ENCODE measurements at regions not wholly inside any gene's neighbourhood (a gene's known extent, or its start where the extent isn't known, plus 50 kb on each side); places are given as distances from the start of the nearest gene placed in this dataset.

GRCh38 chr3:117488983-117489382 is 779.4 kb downstream of the TUSC7 start:
- H3K9me3 ChIP-seq (ENCODE audit: control insufficient read depth, insufficient read depth, low read length): no peaks in the 10 kb centered on the region
- CTCF ChIA-PET: interaction anchor here (0.5 to 0.6 kb wide), 2 partner anchors 470 to 729 kb away, joined by 3 to 6 read pairs; no protein-coding TSS in a partner anchor
- H3K27me3 ChIP-seq (ENCODE audit: control insufficient read depth, insufficient read depth, low read length): no peaks in the 10 kb centered on the region
- no peak for TF ChIP-seq CTCF (IDR thresholded peaks at IDR 0.05; ENCODE audit: low read depth, low read length)
- H3K4me3 ChIP-seq (ENCODE audit: low read depth, low read length): no peak overlapping the region
- no peak overlapping the region for H3K27ac ChIP-seq (ENCODE audit: low read depth, low read length)
- POLR2A ChIA-PET: interaction anchor here (0.6 kb wide), 1 partner anchor 431 kb away, joined by 6 read pairs; no protein-coding TSS in a partner anchor
- no peak for DNase-seq (ENCODE audit: low read depth, low spot score)

- no peak for DNase-seq (ENCODE audit: low read depth, low spot score)
- CTCF ChIA-PET: interaction anchor here (0.5 kb wide), 1 partner anchor 729 kb away, joined by 6 read pairs; no protein-coding TSS in a partner anchor
Measured at GRCh38 chr3:117489663-117490079, 780.1 kb downstream of the TUSC7 start.

GRCh38 chr3:117490716-117491115 is 781.1 kb downstream of the TUSC7 start:
- DNase-seq (ENCODE audit: low read depth, low spot score): no peak
- POLR2A ChIA-PET: no interaction called here

More at GRCh38 chr3:117489663-117490079, 780.1 kb downstream of the TUSC7 start:
- H3K4me3 ChIP-seq (ENCODE audit: low read depth, low read length): no peak overlapping the region
- no peaks in the 10 kb centered on the region for H3K9me3 ChIP-seq (ENCODE audit: control insufficient read depth, insufficient read depth, low read length)
- no peaks in the 10 kb centered on the region for H3K27me3 ChIP-seq (ENCODE audit: control insufficient read depth, insufficient read depth, low read length)
- POLR2A ChIA-PET: no interaction called here
- no peak for TF ChIP-seq CTCF (IDR thresholded peaks at IDR 0.05; ENCODE audit: low read depth, low read length)
- no peak overlapping the region for H3K27ac ChIP-seq (ENCODE audit: low read depth, low read length)

GRCh38 chr3:117495620-117496019 is 786.0 kb downstream of the TUSC7 start:
- TF ChIP-seq CTCF (IDR thresholded peaks at IDR 0.05; ENCODE audit: low read depth, low read length): no peak
- H3K9me3 ChIP-seq (ENCODE audit: control insufficient read depth, insufficient read depth, low read length): no peaks in the 10 kb centered on the region
- ChIA-PET POLR2A (no interaction called here), CTCF (no interaction called here)
- H3K4me3 ChIP-seq (ENCODE audit: low read depth, low read length): no peak overlapping the region
- no peak overlapping the region for H3K27ac ChIP-seq (ENCODE audit: low read depth, low read length)
- no peak for DNase-seq (ENCODE audit: low read depth, low spot score)
- H3K27me3 ChIP-seq (ENCODE audit: control insufficient read depth, insufficient read depth, low read length): no peaks in the 10 kb centered on the region

More at GRCh38 chr3:117490716-117491115, 781.1 kb downstream of the TUSC7 start:
- no peak overlapping the region for H3K27ac ChIP-seq (ENCODE audit: low read depth, low read length)
- no peaks in the 10 kb centered on the region for H3K9me3 ChIP-seq (ENCODE audit: control insufficient read depth, insufficient read depth, low read length)
- no peak overlapping the region for H3K4me3 ChIP-seq (ENCODE audit: low read depth, low read length)
- CTCF ChIA-PET: no interaction called here
- no peak for TF ChIP-seq CTCF (IDR thresholded peaks at IDR 0.05; ENCODE audit: low read depth, low read length)
- H3K27me3 ChIP-seq (ENCODE audit: control insufficient read depth, insufficient read depth, low read length): no peaks in the 10 kb centered on the region

GRCh38 chr3:117499189-117499870 is 789.8 kb downstream of the TUSC7 start:
- H3K4me3 ChIP-seq (ENCODE audit: low read depth, low read length): no peak overlapping the region
- CTCF ChIA-PET: interaction anchor here (1.2 to 1.5 kb wide), 2 partner anchors 27 to 728 kb away, joined by 3 read pairs; no protein-coding TSS in a partner anchor

More at GRCh38 chr3:117499189-117499870, 789.8 kb downstream of the TUSC7 start:
- DNase-seq (ENCODE audit: low read depth, low spot score): no peak
- Histone ChIP-seq H3K27ac (ENCODE audit: low read depth, low read length) (no peak overlapping the region), H3K27me3 (ENCODE audit: control insufficient read depth, insufficient read depth, low read length) (no peaks in the 10 kb centered on the region), H3K9me3 (ENCODE audit: control insufficient read depth, insufficient read depth, low read length) (no peaks in the 10 kb centered on the region)
- no peak for TF ChIP-seq CTCF (IDR thresholded peaks at IDR 0.05; ENCODE audit: low read depth, low read length)
- POLR2A ChIA-PET: no interaction called here
